ENCODE measurements at regions not wholly inside any gene's neighbourhood (a gene's known extent, or its start where the extent isn't known, plus 50 kb on each side); places are given as distances from the start of the nearest gene placed in this dataset.
A peak's percentile ranks its signal among the peaks of the same experiment; 100 is the strongest.
"Not testable (repeated sequence)": the region's sequence is repeated elsewhere in the genome, so short reads cannot be mapped to it uniquely, and the experiment has no call there.

DNA sequence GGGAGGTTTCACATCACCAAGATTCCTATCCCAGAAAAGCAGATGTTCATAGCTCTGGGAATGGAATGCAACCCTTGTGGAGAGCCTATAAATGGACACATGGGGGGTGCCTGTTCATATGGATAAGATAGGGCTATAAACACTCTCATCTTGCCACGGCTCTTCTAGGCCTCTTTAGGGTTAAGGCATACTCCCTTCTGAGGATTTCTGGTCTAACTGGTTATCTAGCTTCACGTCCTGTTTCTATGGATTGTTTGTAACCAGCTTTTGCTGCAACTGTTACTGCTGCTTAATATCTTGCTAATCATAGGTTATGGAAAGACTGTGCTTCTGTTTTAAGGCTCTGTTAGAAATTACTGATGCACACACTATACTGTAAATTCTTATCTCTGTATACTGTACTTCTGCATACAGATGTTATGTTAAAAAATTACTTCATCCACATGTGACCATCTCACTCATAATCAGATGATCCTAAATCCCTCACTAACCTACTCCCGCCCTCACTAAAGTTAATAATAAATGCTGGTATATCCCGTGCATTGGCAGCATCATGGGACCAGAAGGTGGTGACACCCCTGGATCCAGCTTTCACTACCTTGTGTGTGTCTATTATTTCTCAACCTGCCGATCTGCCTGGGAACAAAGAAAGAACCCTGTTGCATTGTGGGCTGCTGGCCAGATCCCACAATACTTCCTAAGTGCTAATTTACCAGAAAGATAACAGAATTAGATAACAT, 68.7 kb downstream of the PRKAB2 start:
- H3K27ac Mint-ChIP-seq, H3K4me3 Mint-ChIP-seq, H3K9me3 Mint-ChIP-seq, H3K4me1 Mint-ChIP-seq, H3K36me3 Mint-ChIP-seq: not testable (repeated sequence)
- peaks cover 18% of the 10 kb centered on the region for H3K27me3 Mint-ChIP-seq

DNA sequence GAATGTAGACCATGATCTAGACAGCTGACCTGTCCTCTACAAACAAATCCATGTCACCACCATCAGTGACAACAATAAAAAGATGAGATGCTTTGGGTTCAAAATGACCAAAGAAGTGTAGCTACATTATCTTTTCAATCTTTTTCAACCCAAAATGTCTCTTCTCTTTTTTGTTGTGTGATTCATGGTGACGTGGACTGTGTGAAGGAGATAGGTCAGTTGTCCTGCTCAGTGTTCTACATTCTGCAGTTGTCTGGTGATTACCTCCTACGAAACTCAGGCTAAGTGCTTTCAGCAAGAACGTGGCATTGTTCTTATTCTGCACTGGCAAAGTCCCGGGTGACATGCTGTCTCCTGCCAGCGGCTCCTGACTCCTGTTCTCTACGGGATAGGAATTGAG, 73.1 kb downstream of the PRKAB2 start:
- Mint-ChIP-seq H3K36me3 (no peaks in the 10 kb centered on the region), H3K9me3 (peaks cover 0 to 2% (median 0%) of the 10 kb centered on the region in 3 donors), H3K4me1 (peaks cover 0 to 2% (median 0%) of the 10 kb centered on the region in 3 donors), H3K27ac (no peak overlapping the region), H3K4me3 (no peak overlapping the region), H3K27me3 (peaks cover 13% of the 10 kb centered on the region)

DNA sequence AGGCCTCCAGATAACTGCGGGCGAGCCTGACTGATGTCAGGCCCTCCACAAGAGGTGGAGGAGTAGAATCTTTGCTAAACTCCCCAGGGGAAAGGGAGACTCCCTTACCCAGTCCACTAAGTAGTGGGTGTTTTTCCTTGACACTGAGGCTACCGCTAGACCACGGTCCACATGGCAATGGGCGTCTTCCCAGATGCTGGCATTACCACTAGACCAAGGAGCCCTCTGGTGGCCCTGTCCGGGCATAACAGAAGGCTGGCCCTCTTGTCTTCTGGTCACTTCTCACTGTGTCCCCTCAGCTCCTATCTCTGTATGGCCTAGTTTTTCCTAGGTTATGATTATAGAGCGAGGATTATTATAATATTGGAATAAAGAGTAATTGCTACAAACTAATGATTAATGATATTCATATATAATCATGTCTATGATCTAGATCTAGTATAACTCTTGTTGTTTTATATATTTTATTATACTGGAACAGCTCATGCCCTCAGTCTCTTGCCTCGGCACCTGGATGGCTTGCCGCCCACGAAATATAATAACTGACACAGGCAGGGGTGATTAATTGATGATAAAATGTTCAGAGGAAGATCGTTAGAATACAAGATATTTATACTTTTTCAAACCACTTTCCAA, 73.8 kb downstream of the PRKAB2 start:
- not testable (repeated sequence) for H3K9me3 Mint-ChIP-seq, H3K36me3 Mint-ChIP-seq, H3K4me1 Mint-ChIP-seq, H3K27ac Mint-ChIP-seq, H3K4me3 Mint-ChIP-seq
- H3K27me3 Mint-ChIP-seq: peaks cover 14% of the 10 kb centered on the region

DNA sequence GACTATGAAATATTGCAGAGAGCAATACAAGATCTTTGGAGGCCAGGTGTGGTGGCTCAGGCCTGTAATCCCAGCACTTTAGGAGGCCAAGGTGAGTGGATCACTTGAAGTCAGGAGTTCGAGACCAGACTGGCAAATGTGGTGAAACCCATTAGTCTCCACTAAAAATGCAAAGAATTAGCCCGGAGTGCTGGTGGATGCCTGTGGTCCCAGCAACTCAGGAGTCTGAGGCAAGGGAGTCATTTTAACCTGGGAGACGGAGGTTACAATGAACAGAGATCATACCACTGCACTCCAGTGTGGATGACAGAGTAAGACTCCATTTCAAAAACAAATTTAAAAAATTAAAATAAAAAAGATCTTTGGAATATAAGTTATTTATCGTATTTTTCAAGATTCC, 76.6 kb downstream of the PRKAB2 start:
- Mint-ChIP-seq H3K36me3 (no peaks in the 10 kb centered on the region), H3K4me3 (no peak overlapping the region), H3K4me1 (no peaks in the 10 kb centered on the region), H3K27me3 (peaks cover 14% of the 10 kb centered on the region), H3K27ac (no peak overlapping the region), H3K9me3 (no peaks in the 10 kb centered on the region)

DNA sequence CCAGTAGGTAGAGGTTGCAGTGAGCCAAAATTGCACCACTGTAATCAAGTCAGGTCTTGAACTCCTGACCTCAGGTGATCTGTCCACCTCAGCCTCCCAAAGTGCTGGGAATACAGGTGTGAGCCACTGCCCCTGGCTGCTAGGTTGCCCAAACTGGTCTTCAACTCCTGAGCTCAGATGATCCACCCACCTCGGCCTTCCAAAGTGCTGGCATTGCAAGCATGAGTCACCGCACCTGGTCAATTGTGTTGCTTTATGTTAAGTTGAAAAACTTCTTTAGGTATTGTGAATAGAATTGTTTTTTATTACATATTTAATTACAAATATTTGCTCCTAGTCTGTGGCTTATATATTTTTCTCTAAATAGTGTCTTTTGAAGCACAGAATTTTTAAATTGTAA, 80.5 kb downstream of the PRKAB2 start:
- Mint-ChIP-seq H3K4me3 (no peak overlapping the region), H3K36me3 (peaks cover 2% of the 10 kb centered on the region), H3K27ac (no peak overlapping the region), H3K9me3 (peaks cover 0 to 1% (median 0%) of the 10 kb centered on the region in 3 donors), H3K27me3 (peaks cover 10% of the 10 kb centered on the region), H3K4me1 (peaks cover 0 to 3% (median 0%) of the 10 kb centered on the region in 3 donors)

DNA sequence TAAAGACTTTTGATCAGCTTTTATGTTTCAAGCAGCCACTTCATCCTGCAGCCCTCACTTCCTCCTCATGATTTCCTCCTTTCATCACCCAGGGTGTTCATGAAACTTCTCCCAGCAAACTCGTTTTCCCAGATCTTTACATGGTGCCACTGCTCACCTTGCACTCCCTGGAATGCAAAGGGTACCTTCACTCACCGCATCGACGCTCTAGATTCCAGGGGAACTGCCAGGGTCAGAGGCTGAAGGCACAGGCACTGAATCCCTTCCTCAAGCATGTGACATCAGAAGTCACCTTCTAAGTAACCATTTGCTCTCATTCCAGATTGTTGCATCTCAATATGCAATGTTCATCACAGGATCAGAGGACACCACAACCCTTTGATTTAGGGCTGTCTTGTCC, 82.8 kb downstream of the PRKAB2 start:
- Mint-ChIP-seq H3K27me3 (peaks cover 10% of the 10 kb centered on the region), H3K36me3 (peaks cover 5% of the 10 kb centered on the region), H3K4me3 (peak overlapping the region in 1 of 4 donors; percentile 57), H3K27ac (no peak overlapping the region), H3K4me1 (peaks cover 3 to 4% (median 3%) of the 10 kb centered on the region in 3 donors), H3K9me3 (peaks cover 0 to 1% (median 0%) of the 10 kb centered on the region in 3 donors)

DNA sequence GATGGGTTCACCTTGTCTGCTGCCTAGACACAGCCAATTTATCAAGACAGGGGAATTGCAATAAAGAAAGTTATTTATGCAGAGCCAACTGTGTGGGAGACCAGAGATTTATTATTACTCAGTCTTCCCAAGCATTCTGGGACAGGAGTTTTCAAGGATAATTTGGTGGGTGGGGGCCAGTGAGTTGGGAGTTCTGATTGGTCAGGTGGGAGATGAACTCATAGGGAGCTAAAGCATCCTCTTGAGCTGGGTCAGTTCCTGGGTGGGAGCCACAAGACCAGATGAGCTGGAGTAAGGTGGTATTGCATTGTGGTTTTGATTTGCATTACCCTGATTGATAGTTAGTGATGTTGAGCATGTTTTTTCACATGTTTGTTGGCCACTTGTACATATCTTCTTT, 86.1 kb downstream of the PRKAB2 start:
- Mint-ChIP-seq H3K4me3 (peak overlapping the region in 2 of 4 donors; percentile 86 to 98), H3K27me3 (peaks cover 18% of the 10 kb centered on the region), H3K27ac (no peak overlapping the region), H3K4me1 (peaks cover 7 to 18% (median 14%) of the 10 kb centered on the region in 3 donors), H3K9me3 (peaks cover 0 to 4% (median 4%) of the 10 kb centered on the region in 3 donors), H3K36me3 (peaks cover 5% of the 10 kb centered on the region)

DNA sequence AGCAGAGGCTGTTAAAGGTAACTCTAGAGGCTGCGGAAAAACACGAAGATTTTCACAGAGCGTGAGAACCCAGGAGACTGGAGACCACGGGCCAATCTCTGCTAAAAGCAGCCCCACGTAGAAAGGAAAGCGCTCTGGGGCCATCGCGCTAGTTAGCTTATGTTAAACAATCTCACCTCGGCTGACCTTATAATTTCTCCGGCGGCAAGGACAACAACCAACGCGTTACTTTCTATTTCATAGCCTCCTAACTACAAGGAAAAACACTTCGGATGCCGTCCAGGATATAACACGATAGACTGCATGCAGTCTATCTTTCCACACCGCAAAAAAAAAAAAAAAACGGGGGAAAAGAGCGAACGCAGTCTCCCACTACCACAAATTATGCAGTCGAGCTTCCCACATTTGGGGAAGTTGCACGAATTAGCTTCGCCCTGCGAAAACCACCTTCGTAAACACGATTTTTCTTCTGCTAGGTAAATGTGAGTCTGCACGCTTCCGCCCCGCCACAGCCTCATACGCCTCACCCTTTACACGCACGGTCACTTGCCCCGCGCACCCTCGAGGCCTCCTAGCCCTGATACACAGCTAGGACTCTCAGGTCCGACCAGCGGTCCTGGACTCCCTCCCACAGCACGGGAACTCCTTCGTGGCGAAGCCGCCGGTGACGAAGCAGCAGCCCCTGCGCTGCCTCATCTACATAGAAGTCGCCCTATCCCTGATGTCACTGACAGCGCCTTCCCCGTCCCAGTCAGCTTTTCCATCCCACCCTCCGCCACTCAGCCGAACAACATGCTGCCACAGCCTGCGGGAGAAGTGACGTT, 87.8 kb downstream of the PRKAB2 start:
- peaks cover 16 to 30% (median 22%) of the 10 kb centered on the region in 3 donors for H3K4me1 Mint-ChIP-seq
- peak overlapping the region; percentile 86 to 100 (median 98) for H3K4me3 Mint-ChIP-seq
- H3K9me3 Mint-ChIP-seq: peaks cover 0 to 6% (median 4%) of the 10 kb centered on the region in 3 donors
- peak overlapping the region; percentile 83 to 100 (median 100) for H3K27ac Mint-ChIP-seq
- H3K36me3 Mint-ChIP-seq: peaks cover 5% of the 10 kb centered on the region
- H3K27me3 Mint-ChIP-seq: peaks cover 31% of the 10 kb centered on the region

DNA sequence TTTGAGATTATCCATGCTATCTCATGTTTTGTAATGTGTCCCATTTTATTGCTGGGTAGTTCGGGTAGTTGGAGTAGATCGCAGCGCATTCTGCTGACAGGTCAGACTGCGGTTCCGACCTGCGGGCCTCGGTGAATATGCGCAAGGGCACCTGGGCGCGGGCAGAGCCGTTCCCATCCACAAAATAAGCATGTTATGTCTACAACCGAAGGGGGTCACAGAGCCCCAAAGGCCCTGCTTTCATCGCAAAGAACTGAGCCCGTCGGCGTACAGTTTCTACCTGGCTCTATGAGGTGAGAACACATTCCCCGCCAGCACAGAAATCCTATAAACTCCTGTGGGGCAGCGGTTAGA, 88.4 kb downstream of the PRKAB2 start:
- peak overlapping the region; percentile 86 to 100 (median 98) for H3K4me3 Mint-ChIP-seq
- H3K27ac Mint-ChIP-seq: peak overlapping the region; percentile 83 to 100 (median 100)
- H3K36me3 Mint-ChIP-seq: peaks cover 5% of the 10 kb centered on the region
- H3K9me3 Mint-ChIP-seq: peaks cover 0 to 8% (median 4%) of the 10 kb centered on the region in 3 donors
- H3K4me1 Mint-ChIP-seq: peaks cover 15 to 34% (median 26%) of the 10 kb centered on the region in 3 donors
- peaks cover 37% of the 10 kb centered on the region for H3K27me3 Mint-ChIP-seq

DNA sequence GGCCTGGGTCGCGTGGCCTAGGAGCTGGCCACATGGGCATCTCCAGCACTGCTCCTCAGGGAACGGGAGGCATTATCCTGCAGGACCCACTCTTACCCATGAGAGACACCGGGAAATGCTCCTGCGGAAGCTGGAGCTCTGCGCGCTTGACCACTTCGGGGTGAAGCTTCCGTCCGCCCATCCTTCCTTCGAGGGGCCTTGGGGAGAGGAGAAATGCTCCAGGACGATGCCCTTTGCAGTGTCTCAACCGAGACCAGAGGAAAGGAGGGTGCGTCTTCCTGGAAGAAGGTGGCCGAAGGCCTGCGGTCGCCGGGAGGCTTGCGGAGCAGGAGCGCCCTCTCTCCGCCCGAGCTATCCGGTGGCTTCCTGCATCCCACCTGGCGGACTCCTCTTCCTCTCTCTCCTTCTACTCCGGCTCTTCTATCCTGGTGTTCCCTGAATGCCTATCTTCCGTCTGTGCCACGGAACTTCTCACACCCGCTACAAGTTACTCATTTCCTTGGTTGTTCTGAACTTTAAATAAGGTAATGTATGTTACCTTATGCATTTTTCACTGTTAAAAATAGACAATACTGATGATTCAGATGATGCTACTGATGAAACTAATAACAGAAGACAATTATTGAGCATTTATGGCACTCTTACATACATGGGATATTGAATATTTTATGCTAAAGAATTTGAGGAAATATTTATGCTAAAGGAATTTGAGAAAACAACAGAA, 91.4 kb downstream of the PRKAB2 start:
- peak overlapping the region; percentile 73 to 86 (median 82) for H3K4me3 Mint-ChIP-seq

DNA sequence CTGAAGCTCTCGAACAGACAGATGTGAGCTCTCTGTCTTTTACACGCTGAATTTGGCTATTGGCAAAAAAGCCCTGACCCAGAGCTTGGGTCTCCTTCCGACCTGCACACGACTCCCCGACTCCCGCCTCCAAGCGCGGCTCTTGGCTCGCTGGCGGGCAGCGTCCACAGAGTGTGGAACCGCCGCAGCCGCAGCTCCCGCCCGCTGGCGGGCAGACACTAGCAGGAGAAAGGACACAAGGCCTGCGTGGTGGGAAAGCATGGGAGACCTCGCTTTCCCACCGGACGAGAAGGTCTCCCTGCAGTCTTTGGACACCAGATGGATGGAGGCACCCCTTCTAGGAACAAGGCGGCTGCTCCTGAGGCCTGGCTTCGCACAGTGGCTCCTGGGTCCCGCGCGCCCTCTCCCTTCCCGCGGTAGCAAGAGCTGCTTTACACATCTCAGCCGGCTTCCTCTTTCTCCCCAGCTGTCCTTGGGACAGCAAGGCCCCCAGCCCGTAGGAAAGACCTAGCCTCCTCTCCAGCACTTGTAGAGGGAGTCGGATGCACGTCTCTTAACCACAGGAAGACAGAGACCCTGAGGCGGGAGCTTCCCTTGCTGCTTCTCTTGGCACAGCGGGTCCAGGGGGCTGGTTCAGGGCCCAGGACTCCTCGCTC, 92.1 kb downstream of the PRKAB2 start:
- H3K36me3 Mint-ChIP-seq: peaks cover 5% of the 10 kb centered on the region
- H3K4me1 Mint-ChIP-seq: peaks cover 17 to 42% (median 29%) of the 10 kb centered on the region in 3 donors
- H3K9me3 Mint-ChIP-seq: peaks cover 0 to 10% (median 3%) of the 10 kb centered on the region in 3 donors
- peaks cover 65% of the 10 kb centered on the region for H3K27me3 Mint-ChIP-seq
- peak overlapping the region; percentile 21 to 88 (median 64) for H3K27ac Mint-ChIP-seq
- H3K4me3 Mint-ChIP-seq: peak overlapping the region; percentile 73 to 86 (median 82)

More for the DNA sequence above, 91.4 kb downstream of the PRKAB2 start:
- peaks cover 5% of the 10 kb centered on the region for H3K36me3 Mint-ChIP-seq
- H3K4me1 Mint-ChIP-seq: peaks cover 17 to 42% (median 29%) of the 10 kb centered on the region in 3 donors
- H3K27ac Mint-ChIP-seq: peak overlapping the region in 2 of 3 donors; percentile 64 to 88
- peaks cover 0 to 10% (median 3%) of the 10 kb centered on the region in 3 donors for H3K9me3 Mint-ChIP-seq
- H3K27me3 Mint-ChIP-seq: peaks cover 58% of the 10 kb centered on the region

DNA sequence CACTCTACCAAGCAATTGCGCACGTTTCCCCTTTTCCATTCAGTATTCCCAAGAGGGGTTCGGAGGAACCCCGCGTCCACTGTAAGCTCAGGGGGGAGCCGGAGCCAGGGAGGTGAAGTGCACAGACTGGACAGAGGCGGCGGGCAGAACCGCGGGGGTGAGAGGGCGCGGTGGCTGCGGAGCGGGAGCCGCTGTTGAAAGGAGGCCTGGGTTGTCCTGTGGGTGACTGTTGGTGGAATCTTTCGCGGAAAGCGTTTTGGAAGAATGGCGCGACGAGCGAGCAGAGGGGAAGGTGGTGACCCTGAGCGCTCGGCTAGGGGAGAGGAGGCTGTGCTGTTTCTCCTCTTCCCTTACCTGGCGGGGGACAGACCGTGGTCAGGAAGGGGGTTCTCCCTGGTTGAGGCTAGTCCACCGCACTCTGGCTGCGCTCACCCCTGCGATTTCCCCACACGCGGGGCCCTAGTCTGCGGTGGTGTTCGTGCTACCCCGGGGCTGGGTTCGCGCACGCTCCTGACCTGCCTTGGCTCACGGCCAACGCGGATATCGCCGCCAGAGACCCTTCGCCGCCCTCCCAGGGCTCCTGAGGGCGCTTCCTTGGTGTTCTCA, 92.8 kb downstream of the PRKAB2 start:
- Mint-ChIP-seq H3K27me3 (peaks cover 65% of the 10 kb centered on the region), H3K27ac (peak overlapping the region; percentile 64 to 88 (median 81)), H3K4me1 (peaks cover 18 to 39% (median 25%) of the 10 kb centered on the region in 3 donors), H3K9me3 (peaks cover 0 to 10% (median 3%) of the 10 kb centered on the region in 3 donors), H3K4me3 (peak overlapping the region; percentile 78 to 86 (median 82)), H3K36me3 (peaks cover 1% of the 10 kb centered on the region)

DNA sequence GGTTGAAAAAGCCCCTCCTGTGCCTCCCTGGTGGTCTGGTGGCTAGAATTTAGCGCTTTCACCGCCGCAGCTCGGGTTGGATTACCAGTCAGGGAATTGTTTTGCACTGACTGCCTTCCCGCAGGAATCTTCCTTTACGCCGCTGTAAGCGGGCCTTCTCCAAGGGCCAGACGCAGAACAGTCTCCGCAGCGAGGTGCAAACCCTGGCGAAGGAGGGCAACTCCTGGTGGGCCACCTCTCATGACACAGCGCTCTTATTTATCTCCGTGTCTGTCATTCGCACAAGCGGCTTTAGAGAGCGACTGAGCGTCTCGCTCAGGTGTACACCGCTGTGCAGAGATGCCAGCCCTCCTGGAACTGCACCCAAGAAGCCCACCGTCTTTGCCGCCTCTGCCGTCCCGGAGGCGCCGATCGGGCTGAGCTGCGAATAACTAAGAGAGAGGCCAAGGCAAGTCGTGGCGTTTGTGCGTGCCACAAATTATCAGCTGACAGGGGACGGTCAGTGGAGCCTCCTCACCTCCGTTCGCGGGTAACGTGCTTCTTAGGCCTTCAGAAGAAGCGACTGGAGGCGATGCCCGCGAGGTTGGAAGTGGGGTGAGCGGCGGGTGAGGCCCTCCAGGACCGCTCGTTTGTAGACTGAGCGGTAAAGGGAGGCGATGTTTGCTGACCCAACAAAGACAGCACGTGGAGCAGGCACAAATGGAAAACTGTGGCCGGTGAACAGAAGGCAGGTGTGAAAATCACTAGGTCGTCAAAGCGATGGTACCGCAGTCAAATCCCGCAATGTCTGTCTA, 93.5 kb downstream of the PRKAB2 start:
- Mint-ChIP-seq H3K36me3 (peaks cover 1% of the 10 kb centered on the region), H3K9me3 (peaks cover 0 to 10% (median 3%) of the 10 kb centered on the region in 3 donors), H3K4me1 (peaks cover 18 to 34% (median 25%) of the 10 kb centered on the region in 3 donors), H3K4me3 (peak overlapping the region in 3 of 4 donors; percentile 67 to 84 (median 78)), H3K27me3 (peaks cover 66% of the 10 kb centered on the region), H3K27ac (peak overlapping the region; percentile 31 to 88 (median 81))
